ENCODE measurements at regions not wholly inside any gene's neighbourhood (a gene's known extent, or its start where the extent isn't known, plus 50 kb on each side); places are given as distances from the start of the nearest gene placed in this dataset.

- no peak overlapping the region for H3K4me2 ChIP-seq (ENCODE audit: low read depth, low read length, poor library complexity, severe bottlenecking)
- TF ChIP-seq EZH2phosphoT487 (conservative IDR thresholded peaks at IDR 0.05; ENCODE audit: low read length): no peak
- no peak for TF ChIP-seq CTCF (IDR thresholded peaks at IDR 0.05; ENCODE audit: insufficient read depth, low read length, poor library complexity, severe bottlenecking)
- H3K9ac ChIP-seq (ENCODE audit: low read length): no peak overlapping the region
- no peak overlapping the region for H2AFZ ChIP-seq (ENCODE audit: low read depth, low read length, severe bottlenecking)
- no peaks in the 10 kb centered on the region for H3K9me3 ChIP-seq (ENCODE audit: insufficient read depth, low read length)
- no peaks in the 10 kb centered on the region for H3K36me3 ChIP-seq (ENCODE audit: low read length)
- no peak overlapping the region for H3K27ac ChIP-seq (ENCODE audit: low read depth, low read length)
- H3K27me3 ChIP-seq (ENCODE audit: low read length): no peaks in the 10 kb centered on the region
- no peaks in the 10 kb centered on the region for H4K20me1 ChIP-seq (ENCODE audit: low read depth, low read length)
- H3F3A ChIP-seq (ENCODE audit: insufficient read depth): no peaks in the 10 kb centered on the region
- H3K79me2 ChIP-seq (ENCODE audit: insufficient read depth, low read length): no peaks in the 10 kb centered on the region
- no peaks in the 10 kb centered on the region for H3K9me2 ChIP-seq (replicated peaks; ENCODE audit: insufficient read depth, low read length)
- no peak overlapping the region for H3K4me3 ChIP-seq (ENCODE audit: insufficient read depth, low read length, poor library complexity, severe bottlenecking)
Observed at GRCh38 chr10:121127151-121127906, 276.2 kb downstream of the WDR11 start.

- TF ChIP-seq CTCF (IDR thresholded peaks at IDR 0.05; ENCODE audit: insufficient read depth, low read length, poor library complexity, severe bottlenecking): no peak
- no peak for TF ChIP-seq EZH2phosphoT487 (conservative IDR thresholded peaks at IDR 0.05; ENCODE audit: low read length)
- H3K27me3 ChIP-seq (ENCODE audit: low read length): no peaks in the 10 kb centered on the region
- H3K36me3 ChIP-seq (ENCODE audit: low read length): no peaks in the 10 kb centered on the region
- H3K79me2 ChIP-seq (ENCODE audit: insufficient read depth, low read length): no peaks in the 10 kb centered on the region
- no peaks in the 10 kb centered on the region for H3K9me3 ChIP-seq (ENCODE audit: insufficient read depth, low read length)
- H3K9me2 ChIP-seq (replicated peaks; ENCODE audit: insufficient read depth, low read length): no peaks in the 10 kb centered on the region
- no peak overlapping the region for H2AFZ ChIP-seq (ENCODE audit: low read depth, low read length, severe bottlenecking)
- no peak overlapping the region for H3K4me3 ChIP-seq (ENCODE audit: insufficient read depth, low read length, poor library complexity, severe bottlenecking)
- no peak overlapping the region for H3K4me2 ChIP-seq (ENCODE audit: low read depth, low read length, poor library complexity, severe bottlenecking)
- H3F3A ChIP-seq (ENCODE audit: insufficient read depth): no peaks in the 10 kb centered on the region
- H3K9ac ChIP-seq (ENCODE audit: low read length): no peak overlapping the region
- H4K20me1 ChIP-seq (ENCODE audit: low read depth, low read length): no peaks in the 10 kb centered on the region
- H3K27ac ChIP-seq (ENCODE audit: low read depth, low read length): no peak overlapping the region
Observed at GRCh38 chr10:121128164-121128563, 277.0 kb downstream of the WDR11 start.

- Histone ChIP-seq H3K27ac (ENCODE audit: low read depth, low read length) (no peak overlapping the region), H3K9ac (ENCODE audit: low read length) (no peak overlapping the region), H3K9me2 (replicated peaks; ENCODE audit: insufficient read depth, low read length) (no peaks in the 10 kb centered on the region), H4K20me1 (ENCODE audit: low read depth, low read length) (no peaks in the 10 kb centered on the region), H3K4me3 (ENCODE audit: insufficient read depth, low read length, poor library complexity, severe bottlenecking) (no peak overlapping the region), H3K4me2 (ENCODE audit: low read depth, low read length, poor library complexity, severe bottlenecking) (no peak overlapping the region), H3F3A (ENCODE audit: insufficient read depth) (no peaks in the 10 kb centered on the region), H2AFZ (ENCODE audit: low read depth, low read length, severe bottlenecking) (no peak overlapping the region), H3K9me3 (ENCODE audit: insufficient read depth, low read length) (no peaks in the 10 kb centered on the region), H3K36me3 (ENCODE audit: low read length) (no peaks in the 10 kb centered on the region), H3K27me3 (ENCODE audit: low read length) (no peaks in the 10 kb centered on the region), H3K79me2 (ENCODE audit: insufficient read depth, low read length) (no peaks in the 10 kb centered on the region)
- no peak for TF ChIP-seq CTCF (IDR thresholded peaks at IDR 0.05; ENCODE audit: insufficient read depth, low read length, poor library complexity, severe bottlenecking)
- TF ChIP-seq EZH2phosphoT487 (conservative IDR thresholded peaks at IDR 0.05; ENCODE audit: low read length): no peak
Observed at GRCh38 chr10:121129266-121129665, 278.1 kb downstream of the WDR11 start.
